ENCODE measurements at regions not wholly inside any gene's neighbourhood (a gene's known extent, or its start where the extent isn't known, plus 50 kb on each side); places are given as distances from the start of the nearest gene placed in this dataset.

GRCh38 chr12:33551006-33551405, 111.4 kb upstream of the SYT10 start:
- Histone ChIP-seq H3K4me1 (ENCODE audit: low read length) (no peaks in the 10 kb centered on the region), H3K9ac (ENCODE audit: low read length) (no peak overlapping the region), H4K20me1 (ENCODE audit: insufficient read depth, low read length) (no peaks in the 10 kb centered on the region), H3K9me3 (replicated peaks; ENCODE audit: insufficient read depth, low read length) (no peaks in the 10 kb centered on the region), H3K27me3 (replicated peaks; ENCODE audit: insufficient read depth, low read length) (no peaks in the 10 kb centered on the region), H3K36me3 (replicated peaks; ENCODE audit: insufficient read depth, low read length) (no peaks in the 10 kb centered on the region), H3K27ac (ENCODE audit: low read length) (no peak overlapping the region), H2AFZ (ENCODE audit: low read length) (no peak overlapping the region), H3K4me3 (ENCODE audit: low read length) (no peak overlapping the region), H3K9me2 (replicated peaks; ENCODE audit: insufficient read depth, low read length) (no peaks in the 10 kb centered on the region), H3K4me2 (ENCODE audit: low read depth, low read length) (no peak overlapping the region), H3F3A (ENCODE audit: insufficient read depth, low read length) (no peaks in the 10 kb centered on the region), H3K79me2 (ENCODE audit: low read length) (no peaks in the 10 kb centered on the region)
- DNase-seq = no peak
- TF ChIP-seq EZH2phosphoT487 (IDR thresholded peaks at IDR 0.05; ENCODE audit: low read length) = no peak
- TF ChIP-seq EZH2 (optimal IDR thresholded peaks at IDR 0.05; ENCODE audit: low read depth, low read length) = no peak
- no peak for TF ChIP-seq CTCF (IDR thresholded peaks at IDR 0.05; ENCODE audit: low read length)

GRCh38 chr12:33555128-33555527, 115.5 kb upstream of the SYT10 start:
- H3F3A ChIP-seq (ENCODE audit: insufficient read depth, low read length) = no peaks in the 10 kb centered on the region
- no peak for DNase-seq
- no peak overlapping the region for H3K9ac ChIP-seq (ENCODE audit: low read length)
- no peak overlapping the region for H3K27ac ChIP-seq (ENCODE audit: low read length)
- H3K79me2 ChIP-seq (ENCODE audit: low read length) = no peaks in the 10 kb centered on the region
- TF ChIP-seq EZH2phosphoT487 (IDR thresholded peaks at IDR 0.05; ENCODE audit: low read length) = no peak
- TF ChIP-seq CTCF (IDR thresholded peaks at IDR 0.05; ENCODE audit: low read length) = no peak
- TF ChIP-seq EZH2 (optimal IDR thresholded peaks at IDR 0.05; ENCODE audit: low read depth, low read length) = no peak
- no peak overlapping the region for H3K4me3 ChIP-seq (ENCODE audit: low read length)
- no peak overlapping the region for H2AFZ ChIP-seq (ENCODE audit: low read length)
- no peaks in the 10 kb centered on the region for H3K9me3 ChIP-seq (replicated peaks; ENCODE audit: insufficient read depth, low read length)
- no peaks in the 10 kb centered on the region for H3K9me2 ChIP-seq (replicated peaks; ENCODE audit: insufficient read depth, low read length)
- H4K20me1 ChIP-seq (ENCODE audit: insufficient read depth, low read length) = no peaks in the 10 kb centered on the region
- no peaks in the 10 kb centered on the region for H3K4me1 ChIP-seq (ENCODE audit: low read length)
- no peak overlapping the region for H3K4me2 ChIP-seq (ENCODE audit: low read depth, low read length)
- H3K36me3 ChIP-seq (replicated peaks; ENCODE audit: insufficient read depth, low read length) = no peaks in the 10 kb centered on the region
- no peaks in the 10 kb centered on the region for H3K27me3 ChIP-seq (replicated peaks; ENCODE audit: insufficient read depth, low read length)

GRCh38 chr12:33560653-33561208, 121.1 kb upstream of the SYT10 start:
- Histone ChIP-seq H3K36me3 (replicated peaks; ENCODE audit: insufficient read depth, low read length) (no peaks in the 10 kb centered on the region), H3K4me1 (ENCODE audit: low read length) (no peaks in the 10 kb centered on the region), H3K9me3 (replicated peaks; ENCODE audit: insufficient read depth, low read length) (no peaks in the 10 kb centered on the region), H3K4me2 (ENCODE audit: low read depth, low read length) (no peak overlapping the region), H3K4me3 (ENCODE audit: low read length) (no peak overlapping the region), H3F3A (ENCODE audit: insufficient read depth, low read length) (no peaks in the 10 kb centered on the region), H2AFZ (ENCODE audit: low read length) (no peak overlapping the region), H3K27me3 (replicated peaks; ENCODE audit: insufficient read depth, low read length) (no peaks in the 10 kb centered on the region), H3K9me2 (replicated peaks; ENCODE audit: insufficient read depth, low read length) (no peaks in the 10 kb centered on the region), H3K27ac (ENCODE audit: low read length) (no peak overlapping the region), H4K20me1 (ENCODE audit: insufficient read depth, low read length) (no peaks in the 10 kb centered on the region), H3K9ac (ENCODE audit: low read length) (no peak overlapping the region), H3K79me2 (ENCODE audit: low read length) (no peaks in the 10 kb centered on the region)
- no peak for DNase-seq
- no peak for TF ChIP-seq EZH2 (optimal IDR thresholded peaks at IDR 0.05; ENCODE audit: low read depth, low read length)
- TF ChIP-seq CTCF (IDR thresholded peaks at IDR 0.05; ENCODE audit: low read length) = no peak
- no peak for TF ChIP-seq EZH2phosphoT487 (IDR thresholded peaks at IDR 0.05; ENCODE audit: low read length)
